ENCODE measurements at regions not wholly inside any gene's neighbourhood (a gene's known extent, or its start where the extent isn't known, plus 50 kb on each side); places are given as distances from the start of the nearest gene placed in this dataset.

GRCh38 chr3:182464513-182465145 is 328.7 kb upstream of the ATP11B start:
- POLR2A ChIA-PET (ENCODE audit: unreplicated experiment), result no interaction called here

DNA sequence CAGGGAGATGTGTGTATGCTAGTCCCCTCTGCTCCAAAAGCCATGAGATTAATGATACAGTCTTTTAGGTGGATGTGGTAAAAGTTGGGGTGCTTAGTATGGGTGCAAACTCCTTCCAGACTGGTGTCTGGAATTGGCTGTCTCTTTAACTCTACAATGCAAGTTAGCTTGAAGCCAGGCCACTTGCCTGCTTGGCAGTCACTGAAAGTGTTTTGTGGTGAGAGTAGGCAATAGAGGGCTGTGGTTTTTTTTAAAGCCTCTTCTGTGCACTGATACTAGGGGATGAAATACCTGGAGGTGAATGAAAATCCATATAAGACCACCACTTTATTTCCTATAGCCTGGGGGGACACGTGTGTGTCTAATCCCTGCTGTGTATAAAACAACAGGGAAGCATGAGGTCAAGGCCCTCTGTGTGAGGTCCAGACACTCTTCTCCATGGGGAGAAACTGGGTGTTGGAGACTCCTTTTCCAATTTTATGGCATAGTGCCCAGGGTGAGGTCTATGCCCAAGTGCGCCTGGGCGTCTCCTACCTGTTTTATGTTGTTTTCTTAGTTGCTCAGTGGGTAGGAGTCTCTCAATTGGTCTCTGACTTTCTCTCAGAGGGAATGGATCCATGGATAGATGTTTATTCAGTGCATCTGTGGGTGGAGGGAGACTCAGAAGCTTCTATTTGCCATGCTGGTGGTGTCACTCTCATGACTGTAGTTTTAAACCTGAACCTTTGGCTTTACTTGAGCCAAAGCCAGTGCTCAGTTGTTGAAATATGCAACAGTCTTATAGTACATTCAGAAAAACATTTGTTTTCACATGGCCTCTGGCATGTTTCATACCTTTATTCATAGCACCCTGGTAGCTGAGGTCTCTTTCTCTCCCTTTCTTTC is 327.8 kb upstream of the ATP11B start:
- ChIA-PET CTCF (no interaction called here), POLR2A (ENCODE audit: unreplicated experiment) (no interaction called here)
- Histone ChIP-seq H3K4me3 (no peak overlapping the region), H3K36me3 (ENCODE audit: low read depth) (no peaks in the 10 kb centered on the region), H3K9me2 (ENCODE audit: insufficient read depth) (no peaks in the 10 kb centered on the region), H3K79me2 (ENCODE audit: low read depth) (no peaks in the 10 kb centered on the region), H2AFZ (no peak overlapping the region), H3K4me1 (replicated peaks; ENCODE audit: insufficient read depth) (no peaks in the 10 kb centered on the region), H3F3A (ENCODE audit: insufficient read depth, low read depth) (no peaks in the 10 kb centered on the region), H4K20me1 (ENCODE audit: insufficient read depth) (no peaks in the 10 kb centered on the region), H3K27ac (no peak overlapping the region), H3K4me2 (no peak overlapping the region), H3K9me3 (ENCODE audit: insufficient read depth, low read depth) (no peaks in the 10 kb centered on the region), H3K27me3 (ENCODE audit: insufficient read depth, low read depth) (no peaks in the 10 kb centered on the region)
- intact Hi-C loops (cut with micrococcal nuclease; ENCODE audit: unreplicated experiment), result no loop called here
- no peak for DNase-seq
- TF ChIP-seq EZH2 (IDR thresholded peaks at IDR 0.05; ENCODE audit: low read depth), result no peak
- TF ChIP-seq, protein P1, sequence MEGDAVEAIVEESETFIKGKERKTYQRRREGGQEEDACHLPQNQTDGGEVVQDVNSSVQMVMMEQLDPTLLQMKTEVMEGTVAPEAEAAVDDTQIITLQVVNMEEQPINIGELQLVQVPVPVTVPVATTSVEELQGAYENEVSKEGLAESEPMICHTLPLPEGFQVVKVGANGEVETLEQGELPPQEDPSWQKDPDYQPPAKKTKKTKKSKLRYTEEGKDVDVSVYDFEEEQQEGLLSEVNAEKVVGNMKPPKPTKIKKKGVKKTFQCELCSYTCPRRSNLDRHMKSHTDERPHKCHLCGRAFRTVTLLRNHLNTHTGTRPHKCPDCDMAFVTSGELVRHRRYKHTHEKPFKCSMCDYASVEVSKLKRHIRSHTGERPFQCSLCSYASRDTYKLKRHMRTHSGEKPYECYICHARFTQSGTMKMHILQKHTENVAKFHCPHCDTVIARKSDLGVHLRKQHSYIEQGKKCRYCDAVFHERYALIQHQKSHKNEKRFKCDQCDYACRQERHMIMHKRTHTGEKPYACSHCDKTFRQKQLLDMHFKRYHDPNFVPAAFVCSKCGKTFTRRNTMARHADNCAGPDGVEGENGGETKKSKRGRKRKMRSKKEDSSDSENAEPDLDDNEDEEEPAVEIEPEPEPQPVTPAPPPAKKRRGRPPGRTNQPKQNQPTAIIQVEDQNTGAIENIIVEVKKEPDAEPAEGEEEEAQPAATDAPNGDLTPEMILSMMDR (conservative IDR thresholded peaks at IDR 0.05), result no peak
- no TSS peak for BruUV-seq (replicated peaks)

More at GRCh38 chr3:182464513-182465145, 328.7 kb upstream of the ATP11B start:
- Histone ChIP-seq H3K9me2 (ENCODE audit: insufficient read depth) (no peaks in the 10 kb centered on the region), H4K20me1 (ENCODE audit: insufficient read depth) (no peaks in the 10 kb centered on the region), H3K4me1 (replicated peaks; ENCODE audit: insufficient read depth) (no peaks in the 10 kb centered on the region), H3K9me3 (ENCODE audit: insufficient read depth, low read depth) (no peaks in the 10 kb centered on the region), H3K4me2 (no peak overlapping the region), H3K27ac (no peak overlapping the region), H2AFZ (no peak overlapping the region), H3K27me3 (ENCODE audit: insufficient read depth, low read depth) (no peaks in the 10 kb centered on the region), H3F3A (ENCODE audit: insufficient read depth, low read depth) (no peaks in the 10 kb centered on the region), H3K4me3 (no peak overlapping the region), H3K79me2 (ENCODE audit: low read depth) (no peaks in the 10 kb centered on the region), H3K36me3 (ENCODE audit: low read depth) (no peaks in the 10 kb centered on the region)
- DNase-seq, result no peak
- CTCF ChIA-PET, result no interaction called here
- TF ChIP-seq, protein P1 (conservative IDR thresholded peaks at IDR 0.05), result no peak
- no peak for TF ChIP-seq EZH2 (IDR thresholded peaks at IDR 0.05; ENCODE audit: low read depth)
- intact Hi-C loops (cut with micrococcal nuclease; ENCODE audit: unreplicated experiment), result no loop called here
- no TSS peak for BruUV-seq (replicated peaks)

DNA sequence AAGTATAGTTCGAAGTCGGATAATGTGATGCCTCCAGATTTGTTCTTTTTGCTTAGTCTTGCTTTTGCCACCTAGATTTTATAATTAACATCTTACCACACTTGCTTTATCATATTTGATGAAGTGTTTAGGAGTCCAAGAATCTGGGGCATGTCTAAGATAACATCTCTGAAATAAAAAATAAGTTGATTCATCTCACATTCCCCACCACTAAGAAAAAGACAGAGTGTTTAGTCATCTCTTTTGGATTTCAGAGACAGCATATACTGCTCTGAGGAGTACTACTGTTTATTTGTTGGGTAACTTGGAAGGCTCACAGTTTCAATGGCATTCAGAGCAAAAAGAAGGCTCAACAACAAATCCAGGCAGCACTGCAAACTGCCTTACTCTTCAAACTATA is 324.2 kb upstream of the ATP11B start:
- intact Hi-C loops (cut with micrococcal nuclease; ENCODE audit: unreplicated experiment), result no loop called here
- ChIA-PET CTCF (no interaction called here), POLR2A (ENCODE audit: unreplicated experiment) (no interaction called here)
- no peaks in the 10 kb centered on the region for H3K9me3 ChIP-seq (ENCODE audit: insufficient read depth, low read depth)
- H2AFZ ChIP-seq, result no peak overlapping the region
- no peaks in the 10 kb centered on the region for H3K36me3 ChIP-seq (ENCODE audit: low read depth)
- no peak overlapping the region for H3K4me2 ChIP-seq
- TF ChIP-seq EZH2 (IDR thresholded peaks at IDR 0.05; ENCODE audit: low read depth), result no peak
- TF ChIP-seq, protein P1 (conservative IDR thresholded peaks at IDR 0.05), result no peak
- H3K9me2 ChIP-seq (ENCODE audit: insufficient read depth), result no peaks in the 10 kb centered on the region
- no peaks in the 10 kb centered on the region for H3K27me3 ChIP-seq (ENCODE audit: insufficient read depth, low read depth)
- no peak overlapping the region for H3K27ac ChIP-seq
- H3K4me3 ChIP-seq, result no peak overlapping the region
- H3K4me1 ChIP-seq (replicated peaks; ENCODE audit: insufficient read depth), result no peaks in the 10 kb centered on the region
- no peaks in the 10 kb centered on the region for H3F3A ChIP-seq (ENCODE audit: insufficient read depth, low read depth)
- no peak for DNase-seq
- no peaks in the 10 kb centered on the region; the same call in 1 of the 2 replicates for H4K20me1 ChIP-seq (ENCODE audit: insufficient read depth)
- BruUV-seq (replicated peaks), result no TSS peak
- no peaks in the 10 kb centered on the region for H3K79me2 ChIP-seq (ENCODE audit: low read depth)

Data from PC-9 (cell line).